HEK293 (cell line): ENCODE measurements at regions not wholly inside any gene's neighbourhood (a gene's known extent, or its start where the extent isn't known, plus 50 kb on each side); places are given as distances from the start of the nearest gene placed in this dataset.

Experiments used
- AEBP2 ChIP-seq: fragments of 450-650 bp; formaldehyde crosslinking; IDR thresholded peaks from 2 replicates; pipeline ENCODE4 v1.5.1; 2016; ENCODE audit warnings: missing biosample characterization, missing genetic modification characterization, borderline replicate concordance
- CTCF ChIP-seq: fragments of 450-650 bp; formaldehyde crosslinking; IDR thresholded peaks from 2 replicates; pipeline ENCODE4 v1.5.1; 2016; ENCODE audit warnings: missing biosample characterization, missing genetic modification characterization
- ELK4 ChIP-seq: IDR thresholded peaks from 2 replicates; pipeline ENCODE4 v1.6.1; 2011; ENCODE audit warnings: mild to moderate bottlenecking, low read depth, low read length, borderline replicate concordance
- GLIS2 ChIP-seq: fragments of 450-650 bp; formaldehyde crosslinking; IDR thresholded peaks from 2 replicates; pipeline ENCODE4 v1.5.1; 2016; ENCODE audit warnings: missing biosample characterization, missing genetic modification characterization
- OSR2 ChIP-seq: fragments of 450-650 bp; formaldehyde crosslinking; IDR thresholded peaks from 2 replicates; pipeline ENCODE4 v1.5.1; 2016; ENCODE audit warnings: missing biosample characterization, missing genetic modification characterization
- PBX3 ChIP-seq: sonication (generic); formaldehyde crosslinking; IDR thresholded peaks from 2 replicates; pipeline ENCODE4 v1.8.1; 2022; ENCODE audit warnings: mild to moderate bottlenecking, moderate library complexity, missing genetic modification reagents
- SETDB1 ChIP-seq: IDR thresholded peaks from one replicate; pipeline ENCODE4 v1.6.1; 2017; ENCODE audit warnings: mild to moderate bottlenecking, low read length, moderate library complexity, mixed read lengths; ENCODE audit not compliant: insufficient read length
- ZBTB11 ChIP-seq: fragments of 450-650 bp; formaldehyde crosslinking; conservative IDR thresholded peaks from 2 replicates; pipeline ENCODE4 v1.5.1; 2016; ENCODE audit warnings: low read depth, missing biosample characterization, missing genetic modification characterization
- ZNF140 ChIP-seq: fragments of 450-650 bp; formaldehyde crosslinking; IDR thresholded peaks from 2 replicates; pipeline ENCODE4 v1.5.1; 2016; ENCODE audit warnings: missing biosample characterization, missing genetic modification characterization
- ZNF280D ChIP-seq: fragments of 450-650 bp; formaldehyde crosslinking; IDR thresholded peaks from 2 replicates; pipeline ENCODE4 v1.5.1; 2016; ENCODE audit warnings: missing biosample characterization, missing genetic modification characterization
- TF ChIP-seq, protein P1 (sequence below): fragments of 450-650 bp; formaldehyde crosslinking; optimal IDR thresholded peaks from 2 replicates; pipeline ENCODE3; 2016; ENCODE audit warnings: missing biosample characterization, mild to moderate bottlenecking, missing genetic modification characterization
- TF ChIP-seq, protein P2 (sequence below): fragments of 450-650 bp; formaldehyde crosslinking; IDR thresholded peaks from 2 replicates; pipeline ENCODE4 v1.5.1; 2016; ENCODE audit warnings: missing biosample characterization, missing genetic modification characterization

DNA sequence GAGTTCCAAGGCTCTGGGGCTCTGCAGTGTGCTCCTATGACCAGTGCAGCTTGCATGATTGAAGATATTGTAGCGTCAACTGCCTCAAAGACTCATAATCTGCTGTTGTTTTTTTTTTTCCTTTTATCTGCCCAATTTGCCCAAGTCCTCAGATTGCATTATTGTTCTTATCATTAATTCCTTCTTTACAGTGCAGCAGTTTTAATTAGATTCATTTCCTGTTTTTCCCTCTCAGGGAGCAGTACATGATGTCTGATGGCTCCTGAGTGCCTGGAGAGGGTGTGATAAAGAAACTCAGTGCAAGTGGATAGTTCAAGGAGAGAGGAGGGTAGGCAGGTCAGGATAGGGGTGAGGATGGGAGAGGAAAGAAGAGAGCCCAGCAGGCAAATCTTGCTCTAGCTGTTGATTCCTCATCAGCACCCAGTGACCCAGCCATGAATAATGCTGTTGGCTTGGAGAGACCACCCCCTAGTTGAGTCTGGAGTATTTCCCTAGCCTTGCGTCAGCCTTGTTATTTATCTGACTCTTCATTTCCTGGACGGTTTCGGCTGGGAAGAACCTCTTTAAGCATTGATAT lies 219.6 kb upstream of the SESN3 start:
- no peak for TF ChIP-seq ELK4
- TF ChIP-seq CTCF (tag by site-specific recombination): no peak
- no peak for TF ChIP-seq PBX3 (CRISPR knock-in tag)
- TF ChIP-seq ZBTB11 (tag by site-specific recombination): no peak
- TF ChIP-seq ZNF140 (tag by site-specific recombination): no peak
- TF ChIP-seq OSR2: no peak
- TF ChIP-seq SETDB1: no peak
- TF ChIP-seq, protein P1, sequence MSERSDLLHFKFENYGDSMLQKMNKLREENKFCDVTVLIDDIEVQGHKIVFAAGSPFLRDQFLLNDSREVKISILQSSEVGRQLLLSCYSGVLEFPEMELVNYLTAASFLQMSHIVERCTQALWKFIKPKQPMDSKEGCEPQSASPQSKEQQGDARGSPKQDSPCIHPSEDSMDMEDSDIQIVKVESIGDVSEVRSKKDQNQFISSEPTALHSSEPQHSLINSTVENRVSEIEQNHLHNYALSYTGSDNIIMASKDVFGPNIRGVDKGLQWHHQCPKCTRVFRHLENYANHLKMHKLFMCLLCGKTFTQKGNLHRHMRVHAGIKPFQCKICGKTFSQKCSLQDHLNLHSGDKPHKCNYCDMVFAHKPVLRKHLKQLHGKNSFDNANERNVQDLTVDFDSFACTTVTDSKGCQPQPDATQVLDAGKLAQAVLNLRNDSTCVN (tag by site-specific recombination): no peak
- no peak for TF ChIP-seq AEBP2 (tag by site-specific recombination)
- TF ChIP-seq, protein P2, sequence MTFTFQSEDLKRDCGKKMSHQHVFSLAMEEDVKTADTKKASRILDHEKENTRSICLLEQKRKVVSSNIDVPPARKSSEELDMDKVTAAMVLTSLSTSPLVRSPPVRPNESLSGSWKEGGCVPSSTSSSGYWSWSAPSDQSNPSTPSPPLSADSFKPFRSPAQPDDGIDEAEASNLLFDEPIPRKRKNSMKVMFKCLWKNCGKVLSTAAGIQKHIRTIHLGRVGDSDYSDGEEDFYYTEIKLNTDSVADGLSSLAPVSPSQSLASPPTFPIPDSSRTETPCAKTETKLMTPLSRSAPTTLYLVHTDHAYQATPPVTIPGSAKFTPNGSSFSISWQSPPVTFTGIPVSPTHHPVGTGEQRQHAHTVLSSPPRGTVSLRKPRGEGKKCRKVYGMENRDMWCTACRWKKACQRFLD (tag by site-specific recombination): no peak
- TF ChIP-seq ZNF280D (tag by site-specific recombination): no peak
- TF ChIP-seq GLIS2 (tag by site-specific recombination): no peak
